SK-N-SH treated with all-trans-retinoic acid at 6 μM for 48 hours (cell line): ENCODE measurements at regions not wholly inside any gene's neighbourhood (a gene's known extent, or its start where the extent isn't known, plus 50 kb on each side); places are given as distances from the start of the nearest gene placed in this dataset.

ENCODE experiments used
- ATAC-seq: fragments of 200-7000 bp; cut with Tn5 transposase; 3 replicates; pipeline ENCODE4 v1.9.1; 2020; ENCODE audit warnings: mild to moderate bottlenecking, moderate library complexity
- ARNTL ChIP-seq: fragments of 450-650 bp; formaldehyde crosslinking; IDR thresholded peaks from 2 replicates; pipeline ENCODE4 v1.5.0; 2020; ENCODE audit warnings: low read depth, mild to moderate bottlenecking, moderate library complexity, borderline replicate concordance
- BACH2 ChIP-seq: fragments of 250-450 bp; sonication (Bioruptor Pico); IDR thresholded peaks from 2 replicates; pipeline ENCODE4 v1.9.0; 2021; ENCODE audit warnings: mild to moderate bottlenecking, borderline replicate concordance
- CREB5 ChIP-seq: fragments of 250-450 bp; sonication (Bioruptor Pico); IDR thresholded peaks from 2 replicates; pipeline ENCODE4 v1.5.1; 2020; ENCODE audit warnings: low read depth, mild to moderate bottlenecking, moderate library complexity
- CSDC2 ChIP-seq: fragments of 250-450 bp; sonication (Bioruptor Pico); IDR thresholded peaks from 2 replicates; pipeline ENCODE4 v1.5.0; 2020; ENCODE audit warnings: mild to moderate bottlenecking, moderate library complexity
- CSRNP3 ChIP-seq: fragments of 250-450 bp; sonication (Bioruptor Pico); IDR thresholded peaks from 2 replicates; pipeline ENCODE4 v1.5.1; 2021; ENCODE audit warnings: mild to moderate bottlenecking, moderate library complexity
- ESRRG ChIP-seq: fragments of 250-450 bp; sonication (Bioruptor Pico); IDR thresholded peaks from 2 replicates; pipeline ENCODE4 v1.6.1; 2021; ENCODE audit warnings: mild to moderate bottlenecking
- GLIS3 ChIP-seq: fragments of 250-450 bp; sonication (Bioruptor Pico); IDR thresholded peaks from 2 replicates; pipeline ENCODE4 v1.5.0; 2020; ENCODE audit warnings: mild to moderate bottlenecking, moderate library complexity
- ISL1 ChIP-seq: fragments of 250-450 bp; sonication (Bioruptor Pico); IDR thresholded peaks from 2 replicates; pipeline ENCODE4 v2.1.2; 2022; ENCODE audit warnings: mild to moderate bottlenecking, moderate library complexity
- OSR1 ChIP-seq: fragments of 250-450 bp; sonication (Bioruptor Pico); IDR thresholded peaks from 2 replicates; pipeline ENCODE4 v1.8.0; 2022; ENCODE audit warnings: moderate library complexity, mild to moderate bottlenecking, inconsistent platforms
- PATZ1 ChIP-seq: fragments of 250-450 bp; sonication (Bioruptor Pico); IDR thresholded peaks from 2 replicates; pipeline ENCODE4 v1.8.0; 2020; ENCODE audit warnings: mild to moderate bottlenecking, moderate library complexity, borderline replicate concordance
- POU6F1 ChIP-seq: fragments of 250-450 bp; sonication (Bioruptor Pico); IDR thresholded peaks from 2 replicates; pipeline ENCODE4 v1.8.0; 2021; ENCODE audit warnings: low read depth, mild to moderate bottlenecking, moderate library complexity, borderline replicate concordance
- RARB ChIP-seq: fragments of 250-450 bp; sonication (Bioruptor Pico); IDR thresholded peaks from 2 replicates; pipeline ENCODE4 v1.8.0; 2021; ENCODE audit warnings: mild to moderate bottlenecking, moderate library complexity
- TCF4 ChIP-seq: fragments of 250-450 bp; sonication (Bioruptor Pico); IDR thresholded peaks from 2 replicates; pipeline ENCODE4 v1.8.0; 2021; ENCODE audit warnings: mild to moderate bottlenecking, moderate library complexity, borderline replicate concordance
- TOX ChIP-seq: fragments of 250-450 bp; sonication (Bioruptor Pico); IDR thresholded peaks from 2 replicates; pipeline ENCODE4 v1.8.0; 2021; ENCODE audit warnings: mild to moderate bottlenecking, moderate library complexity, borderline replicate concordance
- TSHZ2 ChIP-seq: fragments of 250-450 bp; sonication (Bioruptor Pico); IDR thresholded peaks from 2 replicates; pipeline ENCODE4 v1.5.0; 2020; ENCODE audit warnings: mild to moderate bottlenecking, moderate library complexity
- ZC3H10 ChIP-seq: fragments of 250-450 bp; sonication (Bioruptor Pico); IDR thresholded peaks from 2 replicates; pipeline ENCODE4 v1.5.1; 2021; ENCODE audit warnings: mild to moderate bottlenecking, moderate library complexity
- ZFP3 ChIP-seq: fragments of 250-450 bp; sonication (Bioruptor Pico); IDR thresholded peaks from 2 replicates; pipeline ENCODE4 v1.5.0; 2020; ENCODE audit warnings: mild to moderate bottlenecking, moderate library complexity
- ZFP30 ChIP-seq: fragments of 450-650 bp; formaldehyde crosslinking; IDR thresholded peaks from 2 replicates; pipeline ENCODE4 v1.5.0; 2022; ENCODE audit warnings: mild to moderate bottlenecking, moderate library complexity
- ZNF565 ChIP-seq: fragments of 450-650 bp; formaldehyde crosslinking; conservative IDR thresholded peaks from 2 replicates; pipeline ENCODE4 v1.5.0; 2020; ENCODE audit warnings: low read depth, mild to moderate bottlenecking, moderate library complexity
- ZNF70 ChIP-seq: fragments of 450-650 bp; formaldehyde crosslinking; IDR thresholded peaks from 2 replicates; pipeline ENCODE4 v1.5.0; 2020; ENCODE audit warnings: mild to moderate bottlenecking, moderate library complexity

- ATAC-seq, result no peak
- TF ChIP-seq CSRNP3 (CRISPR knock-in tag) (no peak), CSDC2 (CRISPR knock-in tag) (no peak), CREB5 (no peak), ZNF565 (CRISPR knock-in tag) (no peak), BACH2 (no peak), RARB (CRISPR knock-in tag) (no peak), ARNTL (CRISPR knock-in tag) (no peak), ZC3H10 (CRISPR knock-in tag) (no peak), TOX (CRISPR knock-in tag) (no peak), GLIS3 (CRISPR knock-in tag) (no peak)
Observed at GRCh38 chr9:7336356-7337065, 463.1 kb downstream of the DMAC1 start.

- TF ChIP-seq CSDC2 (CRISPR knock-in tag) (no peak), ISL1 (CRISPR knock-in tag) (peak; percentile 94), PATZ1 (CRISPR knock-in tag) (peak; percentile 75; the same call in 1 of the 2 replicates)
Observed at GRCh38 chr9:7333719-7334118, 465.9 kb downstream of the DMAC1 start.

GRCh38 chr9:7332780-7333179, 466.8 kb downstream of the DMAC1 start:
- no peak for TF ChIP-seq ZNF70
- no peak for TF ChIP-seq TCF4
- TF ChIP-seq ZC3H10 (CRISPR knock-in tag), result no peak
- no peak for TF ChIP-seq OSR1
- TF ChIP-seq TSHZ2 (CRISPR knock-in tag), result no peak
- no peak for TF ChIP-seq GLIS3 (CRISPR knock-in tag)
- no peak for TF ChIP-seq ZFP30 (CRISPR knock-in tag)
- ATAC-seq, result no peak

More at GRCh38 chr9:7333719-7334118, 465.9 kb downstream of the DMAC1 start:
- ATAC-seq, result peak; percentile 40; the same call in 2 of the 3 replicates

- ATAC-seq, result no peak
- no peak for TF ChIP-seq ESRRG (CRISPR knock-in tag)
- TF ChIP-seq TOX (CRISPR knock-in tag), result no peak
- no peak for TF ChIP-seq ISL1 (CRISPR knock-in tag)
- TF ChIP-seq ZFP30 (CRISPR knock-in tag), result no peak
- TF ChIP-seq GLIS3 (CRISPR knock-in tag), result no peak
- TF ChIP-seq TSHZ2 (CRISPR knock-in tag), result no peak
- no peak for TF ChIP-seq RARB (CRISPR knock-in tag)
- no peak for TF ChIP-seq PATZ1 (CRISPR knock-in tag)
- no peak for TF ChIP-seq POU6F1 (CRISPR knock-in tag)
- TF ChIP-seq ZFP3 (CRISPR knock-in tag), result no peak
- TF ChIP-seq ZNF70, result no peak
Observed at GRCh38 chr9:7328453-7328852, 471.1 kb downstream of the DMAC1 start.
